Lung (tissue), 11 donors: ENCODE measurements at regions not wholly inside any gene's neighbourhood (a gene's known extent, or its start where the extent isn't known, plus 50 kb on each side); places are given as distances from the start of the nearest gene placed in this dataset.

Source experiments
- ATAC-seq: fragments of 200-7000 bp; cut with Tn5 transposase; one replicate; pipeline ENCODE4 v1.9.1; 2020; ENCODE audit warnings: moderate number of reproducible peaks; ENCODE audit not compliant: insufficient read depth, low FRiP score
- DNase-seq, 3 donors: peaks; one replicate each; pipeline ENCODE4 v3.0.0-alpha.2; 2013 to 2017
- H3K27ac ChIP-seq, 2 donors: one replicate each; pipeline ENCODE4 v1.5.1; 2013; ENCODE audit warnings: mild to moderate bottlenecking in 2 of 2, moderate library complexity in 2 of 2, control low read depth in 1 of 2, inconsistent platforms in 1 of 2, low read depth in 1 of 2, low read length in 1 of 2
- H3K27me3 ChIP-seq, 3 donors: one replicate each; pipeline ENCODE4 v1.5.1; 2013; ENCODE audit warnings: low read length in 2 of 3; ENCODE audit not compliant: control insufficient read depth in 3 of 3, insufficient read depth in 3 of 3
- H3K36me3 ChIP-seq, 4 donors: one replicate each; pipeline ENCODE4 v1.5.1; 2013; ENCODE audit warnings: low read length in 4 of 4, mild to moderate bottlenecking in 1 of 4, moderate library complexity in 1 of 4; ENCODE audit not compliant: control insufficient read depth in 4 of 4, insufficient read depth in 4 of 4
- H3K4me1 ChIP-seq, 5 donors: one replicate each; pipeline ENCODE4 v1.5.1; 2013; ENCODE audit warnings: low read length in 5 of 5, mild to moderate bottlenecking in 2 of 5, moderate library complexity in 1 of 5; ENCODE audit not compliant: control insufficient read depth in 5 of 5, insufficient read depth in 5 of 5
- H3K4me3 ChIP-seq: one replicate; pipeline ENCODE4 v1.5.1; 2013; ENCODE audit warnings: mild to moderate bottlenecking, control low read depth, moderate library complexity
- H3K9ac ChIP-seq, 2 donors: one replicate each; pipeline ENCODE4 v1.5.1; 2013; ENCODE audit warnings: low read length in 2 of 2, control low read depth in 1 of 2; ENCODE audit not compliant: insufficient read depth in 1 of 2
- H3K9me3 ChIP-seq, 4 donors: one replicate each; pipeline ENCODE4 v1.5.1; 2013; ENCODE audit warnings: low read length in 3 of 4, mild to moderate bottlenecking in 1 of 4, moderate library complexity in 1 of 4; ENCODE audit not compliant: control insufficient read depth in 4 of 4, insufficient read depth in 3 of 4
- CTCF ChIP-seq: IDR thresholded peaks from 2 replicates; pipeline ENCODE4 v1.5.1; 2012; ENCODE audit warnings: mild to moderate bottlenecking; ENCODE audit errors: control extremely low read depth, extremely low read depth
- WGBS, 2 donors: extraction: QIAGEN DNeasy Blood & Tissue Kit; methylation state at CpG; one replicate each; pipeline ENCODE4 v1.1.7; 2013; 5-methylcytosine and 5-hydroxymethylcytosine counted together
- donor health status: control.
- donor health status: control.
- donor health status: Bipolar disorder and iron deficiency.
- donor health status: healthy.
- donor health status: DM: yes; HTN: yes; CAD: no.

GRCh38 chr3:22319446-22319845 lies 568.4 kb upstream of the ZNF385D start:
- Histone ChIP-seq H3K36me3 (no peaks in the 10 kb centered on the region), H3K27me3 (no peaks in the 10 kb centered on the region), H3K9me3 (peaks cover 0 to 2% (median 0%) of the 10 kb centered on the region in 4 donors), H3K27ac (no peak overlapping the region), H3K9ac (no peak overlapping the region), H3K4me1 (peaks cover 0 to 4% (median 0%) of the 10 kb centered on the region in 5 donors), H3K4me3 (no peak overlapping the region)
- 61 to 80% methylated on average over 1 of the region's 1 CpG for WGBS, 2 donors
- DNase-seq (no peak), ATAC-seq (no peak)
- no peak for TF ChIP-seq CTCF

- no peaks in the 10 kb centered on the region for H3K27me3 ChIP-seq
- DNase-seq (no peak), ATAC-seq (no peak)
- no peak overlapping the region for H3K27ac ChIP-seq
- no peaks in the 10 kb centered on the region for H3K36me3 ChIP-seq
- 74 to 75% methylated on average over 4 of the region's 4 CpGs for WGBS, 2 donors
- H3K9me3 ChIP-seq = no peaks in the 10 kb centered on the region
- H3K4me1 ChIP-seq = peaks cover 0 to 4% (median 0%) of the 10 kb centered on the region in 5 donors
- TF ChIP-seq CTCF = no peak
- no peak overlapping the region for H3K4me3 ChIP-seq
- no peak overlapping the region for H3K9ac ChIP-seq
These were observed 571.9 kb upstream of the ZNF385D start for GRCh38 chr3:22322861-22323260.

- Histone ChIP-seq H3K9ac (no peak overlapping the region), H3K36me3 (no peaks in the 10 kb centered on the region), H3K9me3 (no peaks in the 10 kb centered on the region), H3K27me3 (no peaks in the 10 kb centered on the region), H3K4me1 (peaks cover 0 to 4% (median 0%) of the 10 kb centered on the region in 5 donors), H3K4me3 (no peak overlapping the region), H3K27ac (no peak overlapping the region)
- no peak for TF ChIP-seq CTCF
- 71 to 78% methylated on average over 3 of the region's 3 CpGs for WGBS, 2 donors
- ATAC-seq (no peak), DNase-seq (no peak)
These were observed 575.3 kb upstream of the ZNF385D start for GRCh38 chr3:22326305-22326704.

GRCh38 chr3:22334996-22335395 lies 584.0 kb upstream of the ZNF385D start:
- no peak for TF ChIP-seq CTCF
- WGBS, 2 donors = 66 to 79% methylated on average over 1 of the region's 1 CpG
- H3K9me3 ChIP-seq = no peaks in the 10 kb centered on the region
- no peaks in the 10 kb centered on the region for H3K4me1 ChIP-seq
- no peak overlapping the region for H3K4me3 ChIP-seq
- no peak for ATAC-seq
- no peaks in the 10 kb centered on the region for H3K36me3 ChIP-seq
- DNase-seq = no peak
- H3K27ac ChIP-seq = no peak overlapping the region
- H3K27me3 ChIP-seq = no peaks in the 10 kb centered on the region
- H3K9ac ChIP-seq = no peak overlapping the region
